GM12864 (cell line): ENCODE measurements at regions not wholly inside any gene's neighbourhood (a gene's known extent, or its start where the extent isn't known, plus 50 kb on each side); places are given as distances from the start of the nearest gene placed in this dataset.
A peak's percentile ranks its signal among the peaks of the same experiment; 100 is the strongest.

Source experiments
- DNase-seq: peaks from one replicate; pipeline ENCODE4 v3.0.0-alpha.2; 2011; ENCODE audit warnings: low read depth
- H3K4me3 ChIP-seq: 2 replicates; pipeline ENCODE4 v1.5.1; 2011; ENCODE audit warnings: mild to moderate bottlenecking, low read depth, low read length, control low read depth
- CTCF ChIP-seq: IDR thresholded peaks from 2 replicates; pipeline ENCODE4 v1.5.1; 2011; ENCODE audit warnings: low read depth, mild to moderate bottlenecking, moderate library complexity, low read length, control low read depth, inconsistent platforms; ENCODE audit errors: missing control alignments

GRCh38 chr12:67472539-67472938 is 176.0 kb upstream of the DYRK2 start:
- DNase-seq = no peak
- TF ChIP-seq CTCF = no peak
- no peak overlapping the region for H3K4me3 ChIP-seq

- no peak for DNase-seq
- TF ChIP-seq CTCF = no peak
Measured at GRCh38 chr12:67474934-67475620, 173.5 kb upstream of the DYRK2 start.

GRCh38 chr12:67475725-67476124 is 172.8 kb upstream of the DYRK2 start:
- TF ChIP-seq CTCF = no peak
- no peak overlapping the region for H3K4me3 ChIP-seq
- DNase-seq = no peak

More at GRCh38 chr12:67474934-67475620, 173.5 kb upstream of the DYRK2 start:
- H3K4me3 ChIP-seq = no peak overlapping the region

- no peak overlapping the region for H3K4me3 ChIP-seq
- DNase-seq = no peak
- no peak for TF ChIP-seq CTCF
Measured at GRCh38 chr12:67477681-67478265, 170.8 kb upstream of the DYRK2 start.

GRCh38 chr12:67482751-67483661 is 165.5 kb upstream of the DYRK2 start:
- H3K4me3 ChIP-seq = no peak overlapping the region
- DNase-seq = peak; percentile 83
- TF ChIP-seq CTCF = no peak

GRCh38 chr12:67483871-67484554 is 164.5 kb upstream of the DYRK2 start:
- peak; percentile 47 for DNase-seq
- no peak overlapping the region for H3K4me3 ChIP-seq
- TF ChIP-seq CTCF = no peak
